AG09309 (cell line): ENCODE measurements at regions not wholly inside any gene's neighbourhood (a gene's known extent, or its start where the extent isn't known, plus 50 kb on each side); places are given as distances from the start of the nearest gene placed in this dataset.

ENCODE experiments used
- DNase-seq: peaks from one replicate; pipeline ENCODE4 v3.0.0-alpha.2; 2010; ENCODE audit warnings: low read depth
- H3K4me3 ChIP-seq: 2 replicates; pipeline ENCODE4 v1.5.1; 2011; ENCODE audit warnings: mild to moderate bottlenecking, low read depth, low read length, moderate library complexity; ENCODE audit not compliant: control insufficient read depth
- TF ChIP-seq, protein P1 (sequence below): IDR thresholded peaks from 2 replicates; pipeline ENCODE4 v1.5.1; 2011; ENCODE audit warnings: mild to moderate bottlenecking, low read depth, low read length, inconsistent platforms; ENCODE audit not compliant: insufficient read depth, control insufficient read depth; ENCODE audit errors: missing control alignments

DNA sequence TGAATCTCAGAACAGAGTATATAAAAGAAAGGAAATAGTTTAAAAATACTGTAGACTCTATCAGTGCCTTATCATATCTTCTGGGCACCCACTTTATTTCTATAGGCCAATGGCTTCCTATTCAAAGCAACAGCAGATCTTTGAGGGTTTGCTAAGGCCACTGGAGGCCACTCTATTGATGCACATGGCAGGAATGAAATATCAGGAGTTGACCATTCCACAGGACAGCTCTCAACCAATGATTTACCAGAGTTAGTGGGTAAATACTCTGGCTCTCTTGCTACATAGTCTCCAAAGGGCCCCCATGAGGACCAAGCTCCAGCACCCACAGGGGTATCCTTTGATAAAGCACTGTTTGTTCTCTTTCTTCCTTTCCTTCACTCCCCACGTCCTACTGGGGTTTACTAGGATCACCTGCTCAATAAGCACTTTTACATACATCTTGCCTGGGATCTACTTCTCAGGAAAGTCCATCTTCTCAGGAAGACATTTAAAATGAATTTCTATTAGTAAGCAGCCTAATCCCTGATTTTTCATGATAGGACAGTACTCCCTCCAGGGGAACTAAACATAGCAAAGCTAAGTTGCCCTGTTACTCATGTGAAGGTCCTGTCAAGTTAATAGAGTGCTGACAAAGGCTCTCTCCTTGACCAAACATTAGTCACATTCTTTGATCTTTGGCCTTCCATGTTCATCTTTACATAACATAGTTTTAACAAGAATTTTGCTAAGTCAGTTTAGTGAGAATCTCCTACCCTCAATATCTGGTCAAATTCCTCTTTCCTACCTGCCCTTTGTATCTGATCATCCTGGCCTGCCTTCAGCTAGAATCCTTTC lies 459.7 kb downstream of the GRXCR1 start:
- H3K4me3 ChIP-seq: no peak overlapping the region
- no peak for DNase-seq
- TF ChIP-seq, protein P1, sequence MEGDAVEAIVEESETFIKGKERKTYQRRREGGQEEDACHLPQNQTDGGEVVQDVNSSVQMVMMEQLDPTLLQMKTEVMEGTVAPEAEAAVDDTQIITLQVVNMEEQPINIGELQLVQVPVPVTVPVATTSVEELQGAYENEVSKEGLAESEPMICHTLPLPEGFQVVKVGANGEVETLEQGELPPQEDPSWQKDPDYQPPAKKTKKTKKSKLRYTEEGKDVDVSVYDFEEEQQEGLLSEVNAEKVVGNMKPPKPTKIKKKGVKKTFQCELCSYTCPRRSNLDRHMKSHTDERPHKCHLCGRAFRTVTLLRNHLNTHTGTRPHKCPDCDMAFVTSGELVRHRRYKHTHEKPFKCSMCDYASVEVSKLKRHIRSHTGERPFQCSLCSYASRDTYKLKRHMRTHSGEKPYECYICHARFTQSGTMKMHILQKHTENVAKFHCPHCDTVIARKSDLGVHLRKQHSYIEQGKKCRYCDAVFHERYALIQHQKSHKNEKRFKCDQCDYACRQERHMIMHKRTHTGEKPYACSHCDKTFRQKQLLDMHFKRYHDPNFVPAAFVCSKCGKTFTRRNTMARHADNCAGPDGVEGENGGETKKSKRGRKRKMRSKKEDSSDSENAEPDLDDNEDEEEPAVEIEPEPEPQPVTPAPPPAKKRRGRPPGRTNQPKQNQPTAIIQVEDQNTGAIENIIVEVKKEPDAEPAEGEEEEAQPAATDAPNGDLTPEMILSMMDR: no peak

DNA sequence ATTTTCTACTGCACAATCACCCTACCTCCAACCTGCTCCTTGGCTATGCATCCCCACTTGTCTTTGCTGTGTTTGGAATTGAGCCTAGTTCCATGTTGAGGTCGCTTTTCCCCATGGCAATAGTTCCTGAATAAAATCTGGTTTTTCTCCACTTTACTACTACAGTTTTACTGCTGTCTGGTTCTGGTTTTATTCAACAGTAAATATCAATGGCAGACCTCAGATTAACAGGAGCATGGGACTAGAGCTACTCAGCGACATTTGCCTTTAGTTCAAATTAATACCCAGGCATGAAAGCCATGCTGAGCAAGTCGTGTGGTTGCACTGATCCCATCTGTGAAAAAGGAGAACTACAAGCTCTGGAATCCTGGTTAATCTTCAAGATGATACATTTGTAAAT lies 460.3 kb downstream of the GRXCR1 start:
- no peak for DNase-seq
- no peak overlapping the region for H3K4me3 ChIP-seq
- TF ChIP-seq, protein P1: no peak

DNA sequence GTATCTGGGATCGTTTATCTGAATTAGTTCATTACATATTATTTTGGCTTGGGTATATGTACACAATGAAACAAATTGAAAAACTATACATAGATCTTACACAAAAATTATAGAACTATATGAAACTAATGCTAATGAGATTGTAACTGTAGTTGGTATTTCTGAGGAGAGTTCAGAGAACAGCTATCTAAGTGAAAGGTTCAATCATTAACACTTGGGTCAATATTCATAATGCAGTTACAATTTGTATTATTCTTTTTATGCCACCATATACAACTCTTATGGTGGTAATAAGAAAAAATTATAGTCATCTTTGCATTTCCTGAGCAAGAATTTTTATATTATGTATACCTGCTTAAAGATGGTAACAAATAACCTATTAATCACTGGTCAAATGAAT lies 461.0 kb downstream of the GRXCR1 start:
- H3K4me3 ChIP-seq: no peak overlapping the region
- TF ChIP-seq, protein P1: no peak
- no peak for DNase-seq

DNA sequence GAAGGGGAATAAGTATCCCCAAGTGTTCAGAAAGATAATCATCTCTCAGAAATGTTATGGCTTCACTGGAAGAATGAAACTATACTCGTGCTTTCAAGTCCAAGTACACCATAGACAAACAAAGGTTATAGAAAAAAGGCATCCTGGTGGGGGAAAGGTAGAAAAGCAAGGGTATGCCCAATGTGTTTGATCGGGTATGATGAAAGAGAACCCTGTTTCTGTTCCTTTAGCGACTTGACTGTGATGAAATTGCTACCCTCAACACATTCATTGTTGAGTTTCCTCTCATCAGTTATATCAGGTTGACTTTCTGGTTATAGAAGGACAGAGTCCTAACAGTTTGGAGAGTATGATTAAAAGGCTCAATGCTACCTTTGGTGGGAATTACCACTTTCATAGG lies 464.3 kb downstream of the GRXCR1 start:
- no peak for DNase-seq
- H3K4me3 ChIP-seq: no peak overlapping the region
- TF ChIP-seq, protein P1: no peak

DNA sequence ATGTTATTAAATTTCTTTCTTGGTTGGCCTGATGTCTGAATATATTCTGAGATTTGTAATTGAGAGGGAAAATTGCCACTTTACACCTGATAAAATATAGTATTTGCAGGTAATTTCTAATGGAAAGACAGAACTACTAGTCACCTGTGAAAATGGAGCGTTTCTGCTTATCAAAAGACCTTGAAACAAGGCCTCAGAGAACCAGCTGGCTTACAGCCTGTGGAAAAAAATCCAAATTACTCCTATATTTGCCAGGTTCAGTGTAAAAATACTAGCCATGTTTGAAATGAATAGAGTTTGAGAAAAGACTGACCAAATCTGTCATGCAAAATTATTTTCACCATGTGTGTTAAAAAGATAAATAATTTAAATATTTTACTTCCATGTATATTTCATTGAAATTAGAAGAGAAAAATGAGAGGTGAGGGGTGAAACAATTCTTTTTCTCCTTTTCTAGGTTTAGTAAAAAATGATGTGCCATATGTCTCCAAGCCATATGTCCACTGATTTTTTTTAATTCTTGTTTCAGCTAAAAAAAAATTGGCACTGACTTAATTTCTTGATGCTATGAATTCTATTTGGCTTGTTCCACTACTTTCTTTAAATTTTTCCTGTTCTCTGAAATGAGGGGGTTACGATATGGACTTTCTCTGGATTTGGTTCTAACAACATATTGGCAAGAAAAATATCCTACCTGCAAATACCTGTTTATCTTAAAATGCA lies 464.9 kb downstream of the GRXCR1 start:
- H3K4me3 ChIP-seq: no peak overlapping the region
- DNase-seq: no peak
- TF ChIP-seq, protein P1: no peak

DNA sequence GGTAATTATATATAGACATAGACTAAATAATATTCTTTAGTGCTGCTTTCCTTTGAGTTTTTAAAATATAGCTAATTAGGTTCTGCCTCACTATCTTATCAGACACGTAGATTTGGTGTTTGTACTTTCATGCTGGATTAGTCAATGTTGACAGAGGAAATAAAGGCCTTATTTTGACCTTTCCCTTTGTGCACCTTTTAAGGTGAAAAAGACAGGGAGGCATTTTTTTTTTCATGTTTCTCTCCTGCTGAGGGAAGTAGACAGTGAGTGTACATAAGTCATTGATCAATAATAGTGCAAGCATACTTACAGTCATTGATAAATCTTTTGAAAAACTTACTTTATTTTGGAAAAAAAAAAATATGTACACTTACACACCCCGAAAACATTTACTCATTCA lies 467.8 kb downstream of the GRXCR1 start:
- DNase-seq: no peak
- no peak overlapping the region for H3K4me3 ChIP-seq
- TF ChIP-seq, protein P1: no peak
